Brain microvascular endothelial cell (primary cell): ENCODE measurements at regions not wholly inside any gene's neighbourhood (a gene's known extent, or its start where the extent isn't known, plus 50 kb on each side); places are given as distances from the start of the nearest gene placed in this dataset.
A peak's percentile ranks its signal among the peaks of the same experiment; 100 is the strongest.

Experiments used
- DNase-seq: peaks from one replicate; pipeline ENCODE4 v3.0.0-alpha.2; 2020
- H3K27ac ChIP-seq: fragments of 250-450 bp; sonication (Bioruptor Pico); 2 replicates; pipeline ENCODE4 v1.5.1; 2020; ENCODE audit warnings: mild to moderate bottlenecking, moderate library complexity
- H3K27me3 ChIP-seq: fragments of 250-450 bp; sonication (Bioruptor Pico); replicated peaks from 2 replicates; pipeline ENCODE4 v1.5.1; 2020; ENCODE audit warnings: mild to moderate bottlenecking
- H3K36me3 ChIP-seq: fragments of 250-450 bp; sonication (Bioruptor Pico); replicated peaks from 2 replicates; pipeline ENCODE4 v1.5.1; 2020; ENCODE audit warnings: mild to moderate bottlenecking
- H3K4me3 ChIP-seq: 2 replicates; pipeline ENCODE4 v1.5.1; 2011; ENCODE audit warnings: low read depth, mild to moderate bottlenecking, control low read depth, low read length, moderate library complexity
- CTCF ChIP-seq: IDR thresholded peaks from 2 replicates; pipeline ENCODE4 v1.5.1; 2011; ENCODE audit warnings: low read depth, mild to moderate bottlenecking, moderate library complexity, low read length, control low read depth, inconsistent platforms; ENCODE audit errors: missing control alignments
- in situ Hi-C: cut with HindIII; loops from 2 replicates; pipeline ENCODE4 v1.10.0; 2017; ENCODE audit warnings: low sequenced_read_pairs, low pct_ligation_motif_present

- H3K27ac ChIP-seq: no peak overlapping the region
- no peaks in the 10 kb centered on the region for H3K27me3 ChIP-seq
- peak; percentile 33 for DNase-seq
- TF ChIP-seq CTCF: no peak
- in situ Hi-C loops: no loop called here
- H3K36me3 ChIP-seq: no peaks in the 10 kb centered on the region
- no peak overlapping the region for H3K4me3 ChIP-seq
Measured at GRCh38 chr14:100443603-100444002, 120.5 kb downstream of the SLC25A47 start.

- in situ Hi-C loops: no loop called here
- DNase-seq: no peak
- H3K36me3 ChIP-seq: no peaks in the 10 kb centered on the region
- no peak for TF ChIP-seq CTCF
- H3K27ac ChIP-seq: no peak overlapping the region
- no peak overlapping the region for H3K4me3 ChIP-seq
- H3K27me3 ChIP-seq: no peaks in the 10 kb centered on the region
Measured at GRCh38 chr14:100445436-100446088, 122.4 kb downstream of the SLC25A47 start.

- Histone ChIP-seq H3K27me3 (no peaks in the 10 kb centered on the region), H3K36me3 (no peaks in the 10 kb centered on the region), H3K27ac (no peak overlapping the region), H3K4me3 (no peak overlapping the region)
- TF ChIP-seq CTCF: no peak
- no peak for DNase-seq
- in situ Hi-C loops: no loop called here
Measured at GRCh38 chr14:100446572-100446971, 123.4 kb downstream of the SLC25A47 start.

- no peaks in the 10 kb centered on the region for H3K36me3 ChIP-seq
- no peak overlapping the region for H3K4me3 ChIP-seq
- no peak for DNase-seq
- in situ Hi-C loops: no loop called here
- H3K27me3 ChIP-seq: no peaks in the 10 kb centered on the region
- TF ChIP-seq CTCF: no peak
- no peak overlapping the region for H3K27ac ChIP-seq
Measured at GRCh38 chr14:100448376-100448775, 125.2 kb downstream of the SLC25A47 start.

GRCh38 chr14:100449225-100449987 lies 126.3 kb downstream of the SLC25A47 start:
- TF ChIP-seq CTCF: no peak
- in situ Hi-C loops: no loop called here
- H3K36me3 ChIP-seq: no peaks in the 10 kb centered on the region
- no peaks in the 10 kb centered on the region for H3K27me3 ChIP-seq
- H3K4me3 ChIP-seq: no peak overlapping the region
- no peak for DNase-seq
- H3K27ac ChIP-seq: no peak overlapping the region
